ENCODE measurements at regions not wholly inside any gene's neighbourhood (a gene's known extent, or its start where the extent isn't known, plus 50 kb on each side); places are given as distances from the start of the nearest gene placed in this dataset.
A peak's percentile ranks its signal among the peaks of the same experiment; 100 is the strongest.

DNA sequence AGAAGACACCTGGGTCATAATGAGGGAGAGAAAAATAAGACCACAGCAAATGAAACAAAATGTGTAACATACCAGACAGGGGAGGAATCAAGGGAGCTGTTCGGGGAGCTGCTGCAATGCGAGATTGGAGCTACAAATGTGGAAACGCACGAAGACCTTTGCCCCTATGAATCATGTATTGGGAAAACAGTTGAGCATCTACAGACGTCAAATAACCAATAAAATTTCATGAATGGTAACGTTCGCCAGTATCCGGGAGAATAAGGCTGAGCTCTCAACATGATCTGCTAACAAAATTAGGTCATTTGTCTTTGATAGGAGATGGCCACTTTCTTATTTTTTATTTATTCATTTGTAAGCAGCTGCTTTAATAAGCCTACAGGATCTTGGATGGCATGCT lies 486.2 kb upstream of the RBFOX1 start:
- ATAC-seq (no peak), DNase-seq (no peak)
- TF ChIP-seq, protein P1, sequence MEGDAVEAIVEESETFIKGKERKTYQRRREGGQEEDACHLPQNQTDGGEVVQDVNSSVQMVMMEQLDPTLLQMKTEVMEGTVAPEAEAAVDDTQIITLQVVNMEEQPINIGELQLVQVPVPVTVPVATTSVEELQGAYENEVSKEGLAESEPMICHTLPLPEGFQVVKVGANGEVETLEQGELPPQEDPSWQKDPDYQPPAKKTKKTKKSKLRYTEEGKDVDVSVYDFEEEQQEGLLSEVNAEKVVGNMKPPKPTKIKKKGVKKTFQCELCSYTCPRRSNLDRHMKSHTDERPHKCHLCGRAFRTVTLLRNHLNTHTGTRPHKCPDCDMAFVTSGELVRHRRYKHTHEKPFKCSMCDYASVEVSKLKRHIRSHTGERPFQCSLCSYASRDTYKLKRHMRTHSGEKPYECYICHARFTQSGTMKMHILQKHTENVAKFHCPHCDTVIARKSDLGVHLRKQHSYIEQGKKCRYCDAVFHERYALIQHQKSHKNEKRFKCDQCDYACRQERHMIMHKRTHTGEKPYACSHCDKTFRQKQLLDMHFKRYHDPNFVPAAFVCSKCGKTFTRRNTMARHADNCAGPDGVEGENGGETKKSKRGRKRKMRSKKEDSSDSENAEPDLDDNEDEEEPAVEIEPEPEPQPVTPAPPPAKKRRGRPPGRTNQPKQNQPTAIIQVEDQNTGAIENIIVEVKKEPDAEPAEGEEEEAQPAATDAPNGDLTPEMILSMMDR (IDR thresholded peaks at IDR 0.05), result no peak
- TF ChIP-seq POLR2A (IDR thresholded peaks at IDR 0.05), result no peak
- no peaks in the 10 kb centered on the region for H3K9me3 ChIP-seq
- no peaks in the 10 kb centered on the region for H3K4me1 ChIP-seq
- WGBS, 2 donors, result 42 to 54% methylated on average over 8 of the region's 8 CpGs
- no peak overlapping the region for H3K4me3 ChIP-seq
- H3K27me3 ChIP-seq, result no peaks in the 10 kb centered on the region
- intact Hi-C loops (cut with DNase I), result no loop called here
- no peak overlapping the region for H3K27ac ChIP-seq
- H3K36me3 ChIP-seq (replicated peaks in 1 of 2; ENCODE audit: insufficient read depth in 1 of 2, low read depth in 2 of 2), result no peaks in the 10 kb centered on the region

DNA sequence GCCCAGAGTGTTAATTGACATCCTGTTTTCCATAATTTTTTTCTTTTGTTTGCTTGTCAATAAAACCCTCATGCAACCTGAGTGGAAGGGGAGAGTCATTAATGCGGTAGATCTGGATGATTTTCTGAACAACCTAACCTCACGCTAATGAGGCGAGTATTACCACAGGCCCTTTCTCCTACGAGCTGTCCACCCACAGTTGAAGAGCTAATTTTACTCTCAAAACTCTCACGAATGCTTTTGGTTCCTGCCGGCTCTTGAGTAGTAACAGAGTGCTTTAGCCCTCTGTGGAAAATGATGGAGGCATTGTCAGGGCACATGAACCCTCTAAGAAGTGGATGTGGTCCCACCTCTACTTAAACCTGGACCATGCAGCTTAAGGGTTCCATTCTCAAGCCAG lies 491.3 kb upstream of the RBFOX1 start:
- ATAC-seq, result no peak

DNA sequence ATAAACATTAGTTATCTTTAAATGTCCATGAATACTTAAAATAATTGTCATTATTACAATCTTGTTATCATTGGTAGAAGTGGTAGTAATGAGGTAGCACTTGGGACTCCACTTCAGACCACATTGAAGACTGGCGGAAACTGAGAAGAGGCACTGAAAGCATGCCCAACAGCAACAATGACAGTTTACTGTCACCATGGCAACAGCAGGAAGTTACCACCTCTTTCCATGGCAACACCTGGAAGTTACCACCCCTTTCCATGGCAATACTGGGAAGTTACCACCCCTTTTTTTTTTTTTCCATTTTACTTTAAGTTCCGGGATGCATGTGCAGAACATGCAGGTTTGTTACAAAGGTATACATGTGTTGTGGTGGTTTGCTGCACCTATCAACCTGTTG lies 494.9 kb upstream of the RBFOX1 start:
- WGBS, 2 donors, result 84 to 89% methylated on average over 2 of the region's 2 CpGs
- intact Hi-C loops (cut with DNase I), result no loop called here

More for the DNA sequence above, 491.3 kb upstream of the RBFOX1 start:
- H3K27ac ChIP-seq, result no peak overlapping the region
- no peaks in the 10 kb centered on the region for H3K9me3 ChIP-seq
- TF ChIP-seq, protein P1 (IDR thresholded peaks at IDR 0.05), result no peak
- no peak for TF ChIP-seq POLR2A (IDR thresholded peaks at IDR 0.05)
- WGBS, 2 donors, result 63% methylated on average over 6 of the region's 6 CpGs
- H3K36me3 ChIP-seq (replicated peaks in 1 of 2; ENCODE audit: insufficient read depth in 1 of 2, low read depth in 2 of 2), result no peaks in the 10 kb centered on the region
- DNase-seq, result no peak
- H3K4me1 ChIP-seq, result no peaks in the 10 kb centered on the region
- no peaks in the 10 kb centered on the region for H3K27me3 ChIP-seq
- intact Hi-C loops (cut with DNase I), result no loop called here
- no peak overlapping the region for H3K4me3 ChIP-seq

DNA sequence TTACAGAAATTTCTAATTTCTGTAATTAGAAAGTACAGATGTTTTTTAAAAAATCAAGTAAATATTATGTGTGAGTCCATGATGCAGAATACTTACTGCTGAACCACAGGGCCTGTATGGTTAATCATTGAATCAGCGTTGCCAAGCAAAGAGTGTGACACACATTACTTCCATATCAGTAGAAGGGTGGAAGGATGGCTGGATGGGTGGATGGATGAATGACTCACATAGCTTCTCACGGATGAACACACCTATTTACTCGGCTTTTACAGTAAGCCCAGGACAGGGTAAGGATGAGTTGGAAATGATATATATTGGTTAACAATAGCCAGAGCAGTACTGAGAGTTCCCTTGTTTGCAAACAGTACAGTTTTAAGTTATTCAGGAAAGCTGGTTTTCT lies 495.9 kb upstream of the RBFOX1 start:
- TF ChIP-seq POLR2A (IDR thresholded peaks at IDR 0.05), result no peak
- TF ChIP-seq, protein P1 (IDR thresholded peaks at IDR 0.05), result no peak
- DNase-seq (peak in 1 of 4 donors; percentile 3), ATAC-seq (no peak)
- no peaks in the 10 kb centered on the region for H3K9me3 ChIP-seq
- no peak overlapping the region for H3K27ac ChIP-seq
- no peaks in the 10 kb centered on the region for H3K27me3 ChIP-seq
- no peak overlapping the region for H3K4me3 ChIP-seq
- no peaks in the 10 kb centered on the region for H3K4me1 ChIP-seq
- 58 to 59% methylated on average over 3 of the region's 3 CpGs for WGBS, 2 donors
- H3K36me3 ChIP-seq (replicated peaks in 1 of 2; ENCODE audit: insufficient read depth in 1 of 2, low read depth in 2 of 2), result no peaks in the 10 kb centered on the region
- intact Hi-C loops (cut with DNase I), result no loop called here

More for the DNA sequence above, 494.9 kb upstream of the RBFOX1 start:
- Histone ChIP-seq H3K36me3 (replicated peaks in 1 of 2; ENCODE audit: insufficient read depth in 1 of 2, low read depth in 2 of 2) (no peaks in the 10 kb centered on the region), H3K27ac (no peak overlapping the region), H3K27me3 (no peaks in the 10 kb centered on the region), H3K9me3 (no peaks in the 10 kb centered on the region), H3K4me1 (no peaks in the 10 kb centered on the region), H3K4me3 (no peak overlapping the region)
- ATAC-seq (no peak), DNase-seq (no peak)
- TF ChIP-seq POLR2A (IDR thresholded peaks at IDR 0.05), result no peak
- TF ChIP-seq, protein P1 (IDR thresholded peaks at IDR 0.05), result no peak

DNA sequence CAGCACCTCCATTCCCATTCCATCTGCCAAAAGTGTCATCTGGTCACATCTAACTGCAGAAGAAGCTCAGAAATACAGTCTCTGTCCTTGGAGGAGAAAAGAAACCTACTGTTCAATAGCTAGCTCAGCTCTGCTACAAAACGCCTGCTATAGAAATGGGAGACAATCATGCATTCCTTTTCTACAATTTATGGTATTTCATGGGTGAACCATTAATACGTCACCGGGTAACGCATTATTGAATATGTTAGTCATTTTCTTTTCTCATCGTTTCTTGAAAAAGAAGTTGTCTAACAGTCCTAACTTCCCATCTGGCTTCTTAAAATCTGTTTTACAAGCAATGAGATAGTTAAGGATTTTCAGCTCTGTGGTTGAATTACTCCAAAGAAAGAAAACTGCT lies 496.7 kb upstream of the RBFOX1 start:
- WGBS, 2 donors, result 58% methylated on average over 5 of the region's 5 CpGs
- Histone ChIP-seq H3K9me3 (no peaks in the 10 kb centered on the region), H3K4me1 (no peaks in the 10 kb centered on the region), H3K36me3 (replicated peaks in 1 of 2; ENCODE audit: insufficient read depth in 1 of 2, low read depth in 2 of 2) (no peaks in the 10 kb centered on the region), H3K4me3 (no peak overlapping the region), H3K27ac (no peak overlapping the region), H3K27me3 (no peaks in the 10 kb centered on the region)
- TF ChIP-seq, protein P1 (IDR thresholded peaks at IDR 0.05), result no peak
- no peak for TF ChIP-seq POLR2A (IDR thresholded peaks at IDR 0.05)
- intact Hi-C loops (cut with DNase I), result no loop called here
- ATAC-seq, result no peak
- no peak for DNase-seq
